ENCODE measurements at regions not wholly inside any gene's neighbourhood (a gene's known extent, or its start where the extent isn't known, plus 50 kb on each side); places are given as distances from the start of the nearest gene placed in this dataset.

- no peak overlapping the region for H3K27ac ChIP-seq
- H3K36me3 ChIP-seq = no peaks in the 10 kb centered on the region
- H3K9me3 ChIP-seq = no peaks in the 10 kb centered on the region
- H3K27me3 ChIP-seq = no peaks in the 10 kb centered on the region
- H3K4me3 ChIP-seq = no peak overlapping the region
- no peak for DNase-seq (ENCODE audit: low spot score)
- no peaks in the 10 kb centered on the region for H3K4me1 ChIP-seq
- no peak for TF ChIP-seq CTCF (IDR thresholded peaks at IDR 0.05)
These were observed 656.1 kb downstream of the TBC1D4 start for GRCh38 chr13:74825938-74826246.

GRCh38 chr13:74825152-74825937 is 656.6 kb downstream of the TBC1D4 start:
- Histone ChIP-seq H3K27me3 (no peaks in the 10 kb centered on the region), H3K27ac (peak overlapping the region in 1 of 2 donors; percentile 29), H3K9me3 (no peaks in the 10 kb centered on the region), H3K36me3 (no peaks in the 10 kb centered on the region), H3K4me3 (no peak overlapping the region), H3K4me1 (no peaks in the 10 kb centered on the region)
- DNase-seq (ENCODE audit: low spot score) = no peak
- no peak for TF ChIP-seq CTCF (IDR thresholded peaks at IDR 0.05)

GRCh38 chr13:74820809-74821208 is 661.2 kb downstream of the TBC1D4 start:
- TF ChIP-seq CTCF (IDR thresholded peaks at IDR 0.05) = no peak
- no peak for DNase-seq (ENCODE audit: low spot score)
- Histone ChIP-seq H3K4me1 (no peaks in the 10 kb centered on the region), H3K27me3 (no peaks in the 10 kb centered on the region), H3K9me3 (no peaks in the 10 kb centered on the region), H3K4me3 (no peak overlapping the region), H3K27ac (no peak overlapping the region), H3K36me3 (no peaks in the 10 kb centered on the region)

- Histone ChIP-seq H3K27ac (no peak overlapping the region), H3K27me3 (no peaks in the 10 kb centered on the region), H3K9me3 (no peaks in the 10 kb centered on the region), H3K4me1 (no peaks in the 10 kb centered on the region), H3K36me3 (no peaks in the 10 kb centered on the region), H3K4me3 (no peak overlapping the region)
- no peak for DNase-seq (ENCODE audit: low spot score)
- no peak for TF ChIP-seq CTCF (IDR thresholded peaks at IDR 0.05)
These were observed 662.4 kb downstream of the TBC1D4 start for GRCh38 chr13:74819549-74819948.

GRCh38 chr13:74816737-74817136 is 665.2 kb downstream of the TBC1D4 start:
- no peaks in the 10 kb centered on the region for H3K9me3 ChIP-seq
- H3K4me3 ChIP-seq = no peak overlapping the region
- no peak for TF ChIP-seq CTCF (IDR thresholded peaks at IDR 0.05)
- H3K27me3 ChIP-seq = no peaks in the 10 kb centered on the region
- H3K27ac ChIP-seq = no peak overlapping the region
- DNase-seq (ENCODE audit: low spot score) = no peak
- no peaks in the 10 kb centered on the region for H3K36me3 ChIP-seq
- no peaks in the 10 kb centered on the region for H3K4me1 ChIP-seq

GRCh38 chr13:74796157-74796556 is 662.0 kb upstream of the KLF12 start:
- Histone ChIP-seq H3K27me3 (no peaks in the 10 kb centered on the region), H3K4me3 (no peak overlapping the region), H3K4me1 (no peaks in the 10 kb centered on the region), H3K9me3 (peaks cover 0 to under 1% of the 10 kb centered on the region in 2 donors), H3K36me3 (no peaks in the 10 kb centered on the region), H3K27ac (no peak overlapping the region)
- no peak for TF ChIP-seq CTCF (IDR thresholded peaks at IDR 0.05)
- DNase-seq (ENCODE audit: low spot score) = no peak
